HEK293 (cell line): ENCODE measurements at regions not wholly inside any gene's neighbourhood (a gene's known extent, or its start where the extent isn't known, plus 50 kb on each side); places are given as distances from the start of the nearest gene placed in this dataset.

Source experiments
- CTCF ChIA-PET: fragments of 350-600 bp; formaldehyde crosslinking; extraction: SDS; loops from one replicate; lab custom pipeline; 2021; ENCODE audit warnings: antibody characterized with exemption; lab: Yijun Ruan, JAX
- POLR2A ChIA-PET: fragments of 300-600 bp; formaldehyde crosslinking; extraction: SDS; loops from one replicate; lab custom pipeline; 2020; ENCODE audit warnings: antibody characterized with exemption, inconsistent platforms; lab: Yijun Ruan, JAX
- H3K27ac ChIP-seq: fragments of 200-500 bp; sonication (Bioruptor generic); 2 replicates; pipeline ENCODE4 v1.5.1; 2014; ENCODE audit warnings: low read depth, low read length, control low read depth, inconsistent platforms; ENCODE audit errors: extremely low read depth
- H3K36me3 ChIP-seq, 2 experiments: fragments of 200-500 bp in 1 of 2; sonication (Bioruptor generic) in 1 of 2; 1 replicate in 1 of 2; 2 replicates in 1 of 2; pipeline ENCODE4 v1.5.1; 2014 to 2017; ENCODE audit warnings: inconsistent platforms in 2 of 2, low read length in 2 of 2; ENCODE audit not compliant: control insufficient read depth in 2 of 2, insufficient read depth in 1 of 2
- H3K4me1 ChIP-seq: fragments of 200-500 bp; sonication (Bioruptor generic); 2 replicates; pipeline ENCODE4 v1.5.1; 2014; ENCODE audit warnings: mild to moderate bottlenecking, low read length, inconsistent platforms; ENCODE audit not compliant: control insufficient read depth, insufficient read depth
- H3K4me3 ChIP-seq: 2 replicates; pipeline ENCODE4 v1.5.1; 2011; ENCODE audit warnings: low read depth, mild to moderate bottlenecking, control low read depth, low read length, moderate library complexity
- H3K9me3 ChIP-seq: fragments of 200-500 bp; sonication (Bioruptor generic); 2 replicates; pipeline ENCODE4 v1.5.1; 2014; ENCODE audit warnings: low read depth, low read length, inconsistent platforms; ENCODE audit not compliant: control insufficient read depth, insufficient read depth
- BCL11B ChIP-seq: fragments of 450-650 bp; formaldehyde crosslinking; IDR thresholded peaks from 2 replicates; pipeline ENCODE4 v1.5.1; 2016; ENCODE audit warnings: low read depth, missing biosample characterization, missing genetic modification characterization
- KLF16 ChIP-seq: fragments of 450-650 bp; formaldehyde crosslinking; IDR thresholded peaks from 2 replicates; pipeline ENCODE4 v1.5.1; 2017; ENCODE audit warnings: missing biosample characterization, missing genetic modification characterization
- OSR2 ChIP-seq: fragments of 450-650 bp; formaldehyde crosslinking; IDR thresholded peaks from 2 replicates; pipeline ENCODE4 v1.5.1; 2016; ENCODE audit warnings: missing biosample characterization, missing genetic modification characterization
- SP3 ChIP-seq: fragments of 450-650 bp; formaldehyde crosslinking; IDR thresholded peaks from 2 replicates; pipeline ENCODE4 v1.5.1; 2016; ENCODE audit warnings: missing biosample characterization, missing genetic modification characterization
- ZBTB7A ChIP-seq: fragments of 450-650 bp; formaldehyde crosslinking; IDR thresholded peaks from 2 replicates; pipeline ENCODE4 v1.5.1; 2016; ENCODE audit warnings: low read depth, missing biosample characterization, missing genetic modification characterization
- ZFP41 ChIP-seq: fragments of 450-650 bp; formaldehyde crosslinking; IDR thresholded peaks from 2 replicates; pipeline ENCODE4 v1.5.1; 2016; ENCODE audit warnings: missing biosample characterization, missing genetic modification characterization, borderline replicate concordance
- ZNF184 ChIP-seq: fragments of 450-650 bp; IDR thresholded peaks from 2 replicates; pipeline ENCODE4 v1.5.1; 2018; ENCODE audit warnings: missing biosample characterization, mild to moderate bottlenecking, missing genetic modification characterization
- ZNF211 ChIP-seq: fragments of 450-650 bp; formaldehyde crosslinking; IDR thresholded peaks from 2 replicates; pipeline ENCODE4 v1.5.1; 2016; ENCODE audit warnings: low read depth, missing biosample characterization, missing genetic modification characterization
- ZNF223 ChIP-seq: fragments of 450-650 bp; formaldehyde crosslinking; IDR thresholded peaks from 2 replicates; pipeline ENCODE4 v1.5.1; 2016; ENCODE audit warnings: missing biosample characterization, missing genetic modification characterization
- ZNF248 ChIP-seq: fragments of 450-650 bp; formaldehyde crosslinking; IDR thresholded peaks from 2 replicates; pipeline ENCODE4 v1.5.1; 2017; ENCODE audit warnings: missing biosample characterization, missing genetic modification characterization
- ZNF311 ChIP-seq: fragments of 450-650 bp; formaldehyde crosslinking; IDR thresholded peaks from 2 replicates; pipeline ENCODE4 v1.5.1; 2017; ENCODE audit warnings: missing biosample characterization, missing genetic modification characterization, borderline replicate concordance
- ZNF391 ChIP-seq: fragments of 450-650 bp; formaldehyde crosslinking; IDR thresholded peaks from 2 replicates; pipeline ENCODE4 v1.5.1; 2016; ENCODE audit warnings: low read depth, missing biosample characterization, missing genetic modification characterization, borderline replicate concordance
- ZNF423 ChIP-seq: fragments of 450-650 bp; formaldehyde crosslinking; IDR thresholded peaks from 2 replicates; pipeline ENCODE4 v1.5.1; 2016; ENCODE audit warnings: missing biosample characterization, missing genetic modification characterization
- ZNF449 ChIP-seq: fragments of 450-650 bp; formaldehyde crosslinking; IDR thresholded peaks from 2 replicates; pipeline ENCODE4 v1.5.1; 2017; ENCODE audit warnings: missing biosample characterization, mild to moderate bottlenecking, missing genetic modification characterization, moderate library complexity
- ZNF544 ChIP-seq: fragments of 450-650 bp; formaldehyde crosslinking; IDR thresholded peaks from 2 replicates; pipeline ENCODE4 v1.5.0; 2017; ENCODE audit warnings: missing biosample characterization, missing genetic modification characterization
- ZNF76 ChIP-seq: fragments of 450-650 bp; formaldehyde crosslinking; IDR thresholded peaks from 2 replicates; pipeline ENCODE4; 2016; ENCODE audit warnings: low read depth, missing biosample characterization, missing genetic modification characterization, borderline replicate concordance
- ZNF830 ChIP-seq: fragments of 450-650 bp; IDR thresholded peaks from 2 replicates; pipeline ENCODE4 v1.5.0; 2018; ENCODE audit warnings: missing biosample characterization, missing genetic modification characterization, low read depth, mild to moderate bottlenecking, moderate library complexity
- TF ChIP-seq, protein P1 (sequence below): fragments of 450-650 bp; formaldehyde crosslinking; IDR thresholded peaks from 2 replicates; pipeline ENCODE4 v1.5.0; 2017; ENCODE audit warnings: missing biosample characterization, missing genetic modification characterization, borderline replicate concordance
- TF ChIP-seq, protein P2 (sequence below): fragments of 450-650 bp; formaldehyde crosslinking; IDR thresholded peaks from 2 replicates; pipeline ENCODE4 v1.5.1; 2016; ENCODE audit warnings: missing biosample characterization, missing genetic modification characterization
- TF ChIP-seq, protein P3 (sequence below): fragments of 450-650 bp; formaldehyde crosslinking; IDR thresholded peaks from 2 replicates; pipeline ENCODE4 v1.5.1; 2017; ENCODE audit warnings: missing biosample characterization, missing genetic modification characterization

GRCh38 chr5:35476797-35477196, 140.9 kb upstream of the SPEF2 start:
- no peak for TF ChIP-seq ZNF223 (tag by site-specific recombination)
- TF ChIP-seq ZFP41, result no peak
- TF ChIP-seq ZNF544 (tag by site-specific recombination), result no peak
- TF ChIP-seq KLF16, result no peak
- no peak for TF ChIP-seq ZNF449 (tag by site-specific recombination)
- no peak for TF ChIP-seq ZNF76 (tag by site-specific recombination)
- no peak for TF ChIP-seq ZNF211 (tag by site-specific recombination)
- no peak for TF ChIP-seq ZNF184
- TF ChIP-seq ZNF248, result no peak
- no peak for TF ChIP-seq ZNF391 (tag by site-specific recombination)
- TF ChIP-seq, all 188 proteins: peak for 0
- no peak overlapping the region for H3K27ac ChIP-seq
- ChIA-PET CTCF (no interaction called here), POLR2A (no interaction called here)
- H3K4me3 ChIP-seq, result no peak overlapping the region
- peaks cover 7% of the 10 kb centered on the region; the same call in 1 of the 2 replicates for H3K4me1 ChIP-seq
- H3K9me3 ChIP-seq, result no peaks in the 10 kb centered on the region
- no peaks in the 10 kb centered on the region for H3K36me3 ChIP-seq

DNA sequence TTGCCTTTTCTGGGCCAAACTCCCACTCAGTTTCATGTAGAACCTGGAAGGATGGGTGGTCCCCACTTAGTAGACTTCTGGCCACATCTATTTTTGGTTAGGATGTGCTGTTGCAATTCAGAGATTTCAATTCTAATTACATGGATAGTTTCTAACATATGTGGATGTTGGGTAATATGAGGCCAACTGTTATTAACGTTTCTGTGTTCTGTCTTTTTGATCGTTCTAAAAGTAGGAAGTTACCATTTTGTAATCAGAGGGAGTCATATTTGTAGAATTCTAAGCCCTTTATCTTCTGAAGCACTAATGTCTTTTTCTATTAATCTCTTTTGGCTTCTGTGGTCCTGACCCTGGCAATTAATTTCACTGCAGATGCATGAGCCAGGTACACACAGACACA, 141.6 kb upstream of the SPEF2 start:
- POLR2A ChIA-PET, result no interaction called here
- no peak overlapping the region for H3K27ac ChIP-seq
- no peaks in the 10 kb centered on the region for H3K36me3 ChIP-seq
- no peaks in the 10 kb centered on the region for H3K9me3 ChIP-seq
- H3K4me3 ChIP-seq, result no peak overlapping the region
- no peak for TF ChIP-seq ZNF423
- no peak for TF ChIP-seq BCL11B
- TF ChIP-seq ZNF311, result no peak
- no peak for TF ChIP-seq SP3 (tag by site-specific recombination)
- no peak for TF ChIP-seq OSR2 (tag by site-specific recombination)
- TF ChIP-seq, protein P1, sequence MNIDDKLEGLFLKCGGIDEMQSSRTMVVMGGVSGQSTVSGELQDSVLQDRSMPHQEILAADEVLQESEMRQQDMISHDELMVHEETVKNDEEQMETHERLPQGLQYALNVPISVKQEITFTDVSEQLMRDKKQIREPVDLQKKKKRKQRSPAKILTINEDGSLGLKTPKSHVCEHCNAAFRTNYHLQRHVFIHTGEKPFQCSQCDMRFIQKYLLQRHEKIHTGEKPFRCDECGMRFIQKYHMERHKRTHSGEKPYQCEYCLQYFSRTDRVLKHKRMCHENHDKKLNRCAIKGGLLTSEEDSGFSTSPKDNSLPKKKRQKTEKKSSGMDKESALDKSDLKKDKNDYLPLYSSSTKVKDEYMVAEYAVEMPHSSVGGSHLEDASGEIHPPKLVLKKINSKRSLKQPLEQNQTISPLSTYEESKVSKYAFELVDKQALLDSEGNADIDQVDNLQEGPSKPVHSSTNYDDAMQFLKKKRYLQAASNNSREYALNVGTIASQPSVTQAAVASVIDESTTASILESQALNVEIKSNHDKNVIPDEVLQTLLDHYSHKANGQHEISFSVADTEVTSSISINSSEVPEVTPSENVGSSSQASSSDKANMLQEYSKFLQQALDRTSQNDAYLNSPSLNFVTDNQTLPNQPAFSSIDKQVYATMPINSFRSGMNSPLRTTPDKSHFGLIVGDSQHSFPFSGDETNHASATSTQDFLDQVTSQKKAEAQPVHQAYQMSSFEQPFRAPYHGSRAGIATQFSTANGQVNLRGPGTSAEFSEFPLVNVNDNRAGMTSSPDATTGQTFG (tag by site-specific recombination), result no peak
- TF ChIP-seq, protein P2, sequence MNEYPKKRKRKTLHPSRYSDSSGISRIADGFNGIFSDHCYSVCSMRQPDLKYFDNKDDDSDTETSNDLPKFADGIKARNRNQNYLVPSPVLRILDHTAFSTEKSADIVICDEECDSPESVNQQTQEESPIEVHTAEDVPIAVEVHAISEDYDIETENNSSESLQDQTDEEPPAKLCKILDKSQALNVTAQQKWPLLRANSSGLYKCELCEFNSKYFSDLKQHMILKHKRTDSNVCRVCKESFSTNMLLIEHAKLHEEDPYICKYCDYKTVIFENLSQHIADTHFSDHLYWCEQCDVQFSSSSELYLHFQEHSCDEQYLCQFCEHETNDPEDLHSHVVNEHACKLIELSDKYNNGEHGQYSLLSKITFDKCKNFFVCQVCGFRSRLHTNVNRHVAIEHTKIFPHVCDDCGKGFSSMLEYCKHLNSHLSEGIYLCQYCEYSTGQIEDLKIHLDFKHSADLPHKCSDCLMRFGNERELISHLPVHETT (tag by site-specific recombination), result no peak
- TF ChIP-seq, protein P3, sequence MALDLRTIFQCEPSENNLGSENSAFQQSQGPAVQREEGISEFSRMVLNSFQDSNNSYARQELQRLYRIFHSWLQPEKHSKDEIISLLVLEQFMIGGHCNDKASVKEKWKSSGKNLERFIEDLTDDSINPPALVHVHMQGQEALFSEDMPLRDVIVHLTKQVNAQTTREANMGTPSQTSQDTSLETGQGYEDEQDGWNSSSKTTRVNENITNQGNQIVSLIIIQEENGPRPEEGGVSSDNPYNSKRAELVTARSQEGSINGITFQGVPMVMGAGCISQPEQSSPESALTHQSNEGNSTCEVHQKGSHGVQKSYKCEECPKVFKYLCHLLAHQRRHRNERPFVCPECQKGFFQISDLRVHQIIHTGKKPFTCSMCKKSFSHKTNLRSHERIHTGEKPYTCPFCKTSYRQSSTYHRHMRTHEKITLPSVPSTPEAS (tag by site-specific recombination), result no peak
- no peak for TF ChIP-seq ZNF830 (tag by site-specific recombination)
- no peak for TF ChIP-seq ZBTB7A (tag by site-specific recombination)
- CTCF ChIA-PET, result no interaction called here
- peaks cover 7% of the 10 kb centered on the region; the same call in 1 of the 2 replicates for H3K4me1 ChIP-seq
